HepG2 (cell line): ENCODE measurements at regions not wholly inside any gene's neighbourhood (a gene's known extent, or its start where the extent isn't known, plus 50 kb on each side); places are given as distances from the start of the nearest gene placed in this dataset.

Experiments
- ATAC-seq: fragments of 200-7000 bp; cut with Tn5 transposase; 3 replicates; pipeline ENCODE4 v1.9.1; 2020; ENCODE audit warnings: mild to moderate bottlenecking, moderate library complexity
- BruUV-seq: library from RNA; stranded (reverse); fragments of 400-500 nt; replicated peaks from 2 replicates; lab custom pipeline; 2021; lab: Mats Ljungman, UMichigan
- CTCF ChIA-PET: fragments of 300-600 bp; formaldehyde crosslinking; extraction: SDS; loops from one replicate; lab custom pipeline; 2021; ENCODE audit warnings: low total read pairs, inconsistent platforms, low intra/inter-chr PET ratio; lab: Yijun Ruan, JAX
- POLR2A ChIA-PET: fragments of 350-600 bp; sonication (Branson Sonifier 250); formaldehyde crosslinking; loops from one replicate; lab custom pipeline; 2020; ENCODE audit warnings: antibody characterized with exemption, inconsistent platforms; lab: Yijun Ruan, JAX
- DNase-seq: peaks from one replicate; pipeline ENCODE4 v3.0.0-alpha.2; 2015; ENCODE audit warnings: low spot score
- FAIRE-seq: peaks from 3 replicates; lab custom pipeline; 2011; peaks lifted over from hg19 to GRCh38; lab: Jason Lieb, UNC
- H2AFZ ChIP-seq: one replicate; pipeline ENCODE4 v1.6.1; 2011; ENCODE audit warnings: low read length, inconsistent platforms
- H3K27ac ChIP-seq: fragments of 300-600 bp; 3 replicates; pipeline ENCODE4 v1.8.0; 2011; ENCODE audit warnings: mixed run types, mild to moderate bottlenecking, mixed read lengths, low read length, inconsistent platforms; ENCODE audit not compliant: insufficient read depth; ENCODE audit errors: extremely low read length
- H3K27me3 ChIP-seq, 2 experiments: fragments of 200-600 bp in 1 of 2; 2 replicates in 1 of 2; 3 replicates in 1 of 2; pipeline versions ENCODE4 v1.6.0 to v1.8.0; 2011; ENCODE audit warnings: low read length in 2 of 2, mild to moderate bottlenecking in 2 of 2, moderate library complexity in 2 of 2, inconsistent platforms in 1 of 2; ENCODE audit not compliant: insufficient read depth in 2 of 2, control insufficient read depth in 1 of 2
- H3K36me3 ChIP-seq, 2 experiments: fragments of 200-600 bp in 1 of 2; replicated peaks in 1 of 2; 2 replicates in 1 of 2; 3 replicates in 1 of 2; pipeline versions ENCODE4 v1.5.1 to v1.8.0; 2011; ENCODE audit warnings: low read length in 2 of 2, inconsistent platforms in 1 of 2; ENCODE audit not compliant: insufficient read depth in 2 of 2, control insufficient read depth in 1 of 2
- H3K4me1 ChIP-seq: 2 replicates; pipeline ENCODE4 v1.5.1; 2012; ENCODE audit warnings: low read length, inconsistent platforms; ENCODE audit not compliant: insufficient read depth
- H3K4me2 ChIP-seq: 2 replicates; pipeline ENCODE4 v1.6.0; 2011; ENCODE audit warnings: low read depth, low read length, inconsistent platforms
- H3K4me3 ChIP-seq, 3 experiments: fragments of 200-600 bp in 1 of 3; sonication (generic), shearing (Covaris generic) in 1 of 3; replicated peaks in 1 of 3; 2 replicates each; pipeline ENCODE4 v1.5.1; 2011 to 2016; ENCODE audit warnings: low read length in 3 of 3, inconsistent platforms in 2 of 3, low read depth in 2 of 3, mild to moderate bottlenecking in 2 of 3, control low read depth in 1 of 3, mixed read lengths in 1 of 3; ENCODE audit not compliant: insufficient read depth in 1 of 3
- H3K79me2 ChIP-seq: one replicate; pipeline ENCODE4 v1.6.1; 2011; ENCODE audit warnings: low read length, inconsistent platforms; ENCODE audit not compliant: insufficient read depth
- H3K9ac ChIP-seq: 2 replicates; pipeline ENCODE4 v1.6.0; 2011; ENCODE audit warnings: mild to moderate bottlenecking, low read depth, low read length, inconsistent platforms; ENCODE audit not compliant: insufficient read depth
- H3K9me3 ChIP-seq: 2 replicates; pipeline ENCODE4 v1.5.1; 2012; ENCODE audit warnings: mild to moderate bottlenecking, low read length
- H4K20me1 ChIP-seq: 2 replicates; pipeline ENCODE4 v1.6.0; 2011; ENCODE audit warnings: inconsistent platforms, mild to moderate bottlenecking, low read length, moderate library complexity; ENCODE audit not compliant: insufficient read depth
- CC2D1A ChIP-seq: sonication (generic); formaldehyde crosslinking; IDR thresholded peaks from 2 replicates; pipeline ENCODE4 v1.8.1; 2023; ENCODE audit warnings: mild to moderate bottlenecking, missing genetic modification reagents
- KLF16 ChIP-seq, 2 experiments: sonication (generic) in 1 of 2; formaldehyde crosslinking in 1 of 2; IDR thresholded peaks; 2 replicates each; pipeline versions ENCODE4 v1.6.1 to v1.8.0; 2016 to 2023; ENCODE audit warnings: missing genetic modification reagents in 2 of 2, missing compliant biosample characterization in 1 of 2
- NR3C1 ChIP-seq: sonication (generic); formaldehyde crosslinking; IDR thresholded peaks from 2 replicates; pipeline ENCODE4 v1.4.0; 2020; ENCODE audit warnings: missing genetic modification reagents
- RNF2 ChIP-seq: fragments of 450-650 bp; conservative IDR thresholded peaks from 2 replicates; pipeline ENCODE4 v1.6.1; 2016; ENCODE audit warnings: low read depth
- SALL2 ChIP-seq: sonication (generic); formaldehyde crosslinking; IDR thresholded peaks from 2 replicates; pipeline ENCODE4 v1.8.1; 2023; ENCODE audit warnings: mild to moderate bottlenecking, missing genetic modification reagents, inconsistent platforms
- SYNCRIP ChIP-seq: fragments of 200-400 bp; formaldehyde crosslinking; IDR thresholded peaks from 2 replicates; pipeline ENCODE4 v1.6.1; 2018; ENCODE audit warnings: mild to moderate bottlenecking, low read depth, low read length; ENCODE audit not compliant: insufficient read depth
- THYN1 ChIP-seq: sonication (generic); formaldehyde crosslinking; IDR thresholded peaks from 2 replicates; pipeline ENCODE4 v1.8.1; 2023; ENCODE audit warnings: low read depth, mild to moderate bottlenecking, moderate library complexity, missing genetic modification reagents, borderline replicate concordance
- XBP1 ChIP-seq: sonication (generic); formaldehyde crosslinking; IDR thresholded peaks from 2 replicates; pipeline ENCODE4 v1.5.0; 2020; ENCODE audit warnings: missing genetic modification reagents
- ZFX ChIP-seq: sonication (generic); formaldehyde crosslinking; IDR thresholded peaks from 2 replicates; pipeline ENCODE4 v1.4.0; 2020; ENCODE audit warnings: mild to moderate bottlenecking, low read depth, missing genetic modification reagents, moderate library complexity
- ZNF263 ChIP-seq: sonication (generic); formaldehyde crosslinking; IDR thresholded peaks from 2 replicates; pipeline ENCODE4 v1.4.0; 2020; ENCODE audit warnings: missing genetic modification reagents
- ZNF30 ChIP-seq: sonication (generic); formaldehyde crosslinking; IDR thresholded peaks from 2 replicates; pipeline ENCODE4 v1.5.0; 2020; ENCODE audit warnings: mild to moderate bottlenecking, missing genetic modification reagents
- ZNF317 ChIP-seq: sonication (generic); formaldehyde crosslinking; IDR thresholded peaks from 2 replicates; pipeline ENCODE4 v1.5.0; 2020; ENCODE audit warnings: mild to moderate bottlenecking, missing genetic modification reagents
- ZNF644 ChIP-seq: IDR thresholded peaks from 2 replicates; pipeline ENCODE4 v1.6.1; 2016; ENCODE audit warnings: low read depth
- WGBS: methylation state at CpG from one replicate; pipeline ENCODE4 v1.1.6; 2017; ENCODE audit warnings: low lambda C conversion rate; 5-methylcytosine and 5-hydroxymethylcytosine counted together
- in situ Hi-C: cut with HindIII; loops from 2 replicates; pipeline ENCODE4 v1.10.0; 2017; ENCODE audit warnings: low pct_unique_long_range_greater_than_20kb; ENCODE audit not compliant: extremely low pct_ligation_motif_present
- intact Hi-C: fragments of 100-400 bp; cut with micrococcal nuclease; formaldehyde crosslinking; loops from one replicate; pipeline ENCODE4 v1.10.0; 2022; ENCODE audit not compliant: unreplicated experiment
- TF ChIP-seq, protein P1 (sequence below): sonication (generic); formaldehyde crosslinking; IDR thresholded peaks from 2 replicates; pipeline ENCODE4 v1.4.0; 2020; ENCODE audit warnings: missing genetic modification reagents, mild to moderate bottlenecking, borderline replicate concordance
- TF ChIP-seq, protein P2 (sequence below): IDR thresholded peaks from 2 replicates; pipeline ENCODE4 v1.6.1; 2016; ENCODE audit warnings: control low read depth
- TF ChIP-seq, protein P3 (sequence below): sonication (generic); formaldehyde crosslinking; IDR thresholded peaks from 2 replicates; pipeline ENCODE4 v1.5.0; 2020; ENCODE audit warnings: mild to moderate bottlenecking, missing genetic modification reagents, borderline replicate concordance

DNA sequence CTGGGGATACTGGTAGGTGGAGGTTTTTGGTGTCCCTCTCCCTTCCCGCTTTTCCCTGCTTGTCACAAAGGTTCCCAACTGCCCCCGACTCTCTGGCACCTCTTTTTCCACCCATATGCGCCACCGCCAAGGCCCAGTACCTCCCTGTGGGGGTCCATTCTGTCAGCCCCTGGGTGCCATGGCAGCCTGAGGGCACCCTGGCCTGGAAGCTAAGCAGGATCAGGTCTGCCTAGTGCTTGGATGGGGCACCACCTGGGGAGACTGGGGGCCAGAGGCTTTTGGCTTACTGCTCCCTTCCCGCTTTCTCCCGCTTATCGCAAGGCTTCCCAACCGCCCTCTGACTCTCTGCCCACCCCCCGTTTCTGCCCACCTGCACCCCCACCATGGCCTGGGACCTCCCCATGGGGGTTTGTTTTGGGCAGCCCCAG lies 2286.4 kb downstream of the TP53TG3F start:
- Histone ChIP-seq H3K79me2 (no peaks in the 10 kb centered on the region), H3K4me2 (no peak overlapping the region), H2AFZ (no peak overlapping the region), H3K27me3 (0 out of 5 replicates have a peak, but pooled peaks cover 0 to 1% of the 10 kb centered on the region in 2 experiments), H3K36me3 (no peaks in the 10 kb centered on the region), H4K20me1 (no peaks in the 10 kb centered on the region), H3K9me3 (peaks cover 100% of the 10 kb centered on the region), H3K4me3 (no peak overlapping the region), H3K27ac (no peak overlapping the region), H3K9ac (no peak overlapping the region), H3K4me1 (no peaks in the 10 kb centered on the region)
- BruUV-seq: no TSS peak
- POLR2A ChIA-PET: no interaction called here
- no peak for FAIRE-seq
- DNase-seq: no peak
- WGBS: 65% methylated on average over 9 of the region's 9 CpGs
- CTCF ChIA-PET: no interaction called here
- ATAC-seq: no peak
- intact Hi-C loops: no loop called here
- in situ Hi-C loops: no loop called here
- TF ChIP-seq, protein P1, sequence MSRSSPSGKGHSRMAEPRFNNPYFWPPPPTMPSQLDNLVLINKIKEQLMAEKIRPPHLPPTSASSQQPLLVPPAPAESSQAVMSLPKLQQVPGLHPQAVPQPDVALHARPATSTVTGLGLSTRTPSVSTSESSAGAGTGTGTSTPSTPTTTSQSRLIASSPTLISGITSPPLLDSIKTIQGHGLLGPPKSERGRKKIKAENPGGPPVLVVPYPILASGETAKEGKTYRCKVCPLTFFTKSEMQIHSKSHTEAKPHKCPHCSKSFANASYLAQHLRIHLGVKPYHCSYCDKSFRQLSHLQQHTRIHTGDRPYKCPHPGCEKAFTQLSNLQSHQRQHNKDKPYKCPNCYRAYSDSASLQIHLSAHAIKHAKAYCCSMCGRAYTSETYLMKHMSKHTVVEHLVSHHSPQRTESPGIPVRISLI (CRISPR knock-in tag): no peak
- TF ChIP-seq CC2D1A (no peak), ZNF30 (CRISPR knock-in tag) (no peak), ZNF263 (CRISPR knock-in tag) (no peak), SYNCRIP (no peak), KLF16 (CRISPR knock-in tag; IDR thresholded peaks at IDR 0.05) (no peak), ZNF644 (CRISPR knock-in tag) (no peak), THYN1 (no peak), XBP1 (CRISPR knock-in tag) (no peak), ZNF317 (no peak), RNF2 (no peak), SALL2 (CRISPR knock-in tag) (no peak), NR3C1 (CRISPR knock-in tag) (no peak), ZFX (CRISPR knock-in tag) (no peak)
- TF ChIP-seq, protein P2, sequence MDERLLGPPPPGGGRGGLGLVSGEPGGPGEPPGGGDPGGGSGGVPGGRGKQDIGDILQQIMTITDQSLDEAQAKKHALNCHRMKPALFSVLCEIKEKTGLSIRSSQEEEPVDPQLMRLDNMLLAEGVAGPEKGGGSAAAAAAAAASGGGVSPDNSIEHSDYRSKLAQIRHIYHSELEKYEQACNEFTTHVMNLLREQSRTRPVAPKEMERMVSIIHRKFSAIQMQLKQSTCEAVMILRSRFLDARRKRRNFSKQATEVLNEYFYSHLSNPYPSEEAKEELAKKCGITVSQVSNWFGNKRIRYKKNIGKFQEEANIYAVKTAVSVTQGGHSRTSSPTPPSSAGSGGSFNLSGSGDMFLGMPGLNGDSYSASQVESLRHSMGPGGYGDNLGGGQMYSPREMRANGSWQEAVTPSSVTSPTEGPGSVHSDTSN (CRISPR knock-in tag): no peak
- TF ChIP-seq, protein P3, sequence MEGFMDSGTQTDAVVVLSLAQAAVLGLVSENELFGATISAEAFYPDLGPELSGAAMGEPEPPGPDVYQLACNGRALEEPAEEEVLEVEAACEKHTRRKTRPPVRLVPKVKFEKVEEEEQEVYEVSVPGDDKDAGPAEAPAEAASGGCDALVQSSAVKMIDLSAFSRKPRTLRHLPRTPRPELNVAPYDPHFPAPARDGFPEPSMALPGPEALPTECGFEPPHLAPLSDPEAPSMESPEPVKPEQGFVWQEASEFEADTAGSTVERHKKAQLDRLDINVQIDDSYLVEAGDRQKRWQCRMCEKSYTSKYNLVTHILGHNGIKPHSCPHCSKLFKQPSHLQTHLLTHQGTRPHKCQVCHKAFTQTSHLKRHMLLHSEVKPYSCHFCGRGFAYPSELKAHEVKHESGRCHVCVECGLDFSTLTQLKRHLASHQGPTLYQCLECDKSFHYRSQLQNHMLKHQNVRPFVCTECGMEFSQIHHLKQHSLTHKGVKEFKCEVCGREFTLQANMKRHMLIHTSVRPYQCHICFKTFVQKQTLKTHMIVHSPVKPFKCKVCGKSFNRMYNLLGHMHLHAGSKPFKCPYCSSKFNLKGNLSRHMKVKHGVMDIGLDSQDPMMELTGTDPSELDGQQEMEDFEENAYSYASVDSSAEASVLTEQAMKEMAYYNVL (CRISPR knock-in tag): no peak
